HT1080 (cell line): ENCODE measurements at regions not wholly inside any gene's neighbourhood (a gene's known extent, or its start where the extent isn't known, plus 50 kb on each side); places are given as distances from the start of the nearest gene placed in this dataset.

Source experiments
- DNase-seq: peaks from one replicate; pipeline ENCODE4 v3.0.0-alpha.2; 2015; ENCODE audit warnings: low read depth

DNA sequence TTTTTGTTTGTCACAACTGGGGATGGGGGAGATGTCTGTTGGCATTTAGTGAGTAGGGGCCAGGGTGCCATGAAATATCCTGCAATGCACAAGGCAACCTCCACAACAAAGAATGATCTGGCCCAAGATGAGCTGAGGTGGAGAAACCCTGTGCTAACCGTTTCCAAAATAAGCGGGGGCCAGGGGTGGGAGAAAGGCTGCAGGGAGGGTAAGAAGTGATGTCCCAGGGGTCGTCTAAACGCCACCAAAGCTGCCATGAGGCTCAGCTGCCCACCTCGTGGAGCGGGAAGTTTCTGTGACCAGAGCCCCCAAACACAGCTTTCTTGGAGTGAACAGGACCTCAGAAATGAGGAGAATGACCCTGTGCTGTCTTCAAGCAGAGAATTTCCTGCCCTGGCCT, 76.5 kb upstream of the CDH5 start:
- no peak for DNase-seq

DNA sequence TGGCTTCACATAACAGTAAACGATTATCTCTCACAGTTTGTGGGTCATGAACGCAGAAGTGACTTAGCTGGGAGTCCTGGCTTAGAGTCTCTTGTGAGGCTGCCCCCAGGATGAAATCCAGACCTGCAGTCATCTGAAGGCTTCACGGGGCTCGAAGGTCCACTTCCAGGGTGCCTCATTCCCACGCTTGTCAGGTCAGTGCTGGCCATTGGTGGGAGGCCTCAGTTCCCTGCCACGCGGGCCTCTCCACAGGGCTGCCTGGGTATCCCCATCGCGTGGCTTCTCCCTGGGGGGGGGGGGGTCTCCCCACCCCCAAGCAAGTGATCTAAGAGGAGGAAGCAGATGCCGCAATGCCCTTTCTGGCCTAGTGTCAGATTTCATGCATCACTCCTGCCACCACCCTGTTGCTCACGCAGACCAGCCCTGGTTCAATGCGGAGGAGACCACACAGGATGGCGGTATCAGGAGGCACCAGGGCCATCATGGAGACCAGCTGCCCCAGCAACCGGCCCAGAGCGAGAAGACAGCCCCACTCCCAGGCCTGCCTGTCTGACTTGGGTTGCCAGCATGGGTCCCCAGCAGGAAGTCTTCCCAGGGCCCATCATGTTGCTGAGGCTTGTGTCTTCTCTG, 77.3 kb upstream of the CDH5 start:
- no peak for DNase-seq

DNA sequence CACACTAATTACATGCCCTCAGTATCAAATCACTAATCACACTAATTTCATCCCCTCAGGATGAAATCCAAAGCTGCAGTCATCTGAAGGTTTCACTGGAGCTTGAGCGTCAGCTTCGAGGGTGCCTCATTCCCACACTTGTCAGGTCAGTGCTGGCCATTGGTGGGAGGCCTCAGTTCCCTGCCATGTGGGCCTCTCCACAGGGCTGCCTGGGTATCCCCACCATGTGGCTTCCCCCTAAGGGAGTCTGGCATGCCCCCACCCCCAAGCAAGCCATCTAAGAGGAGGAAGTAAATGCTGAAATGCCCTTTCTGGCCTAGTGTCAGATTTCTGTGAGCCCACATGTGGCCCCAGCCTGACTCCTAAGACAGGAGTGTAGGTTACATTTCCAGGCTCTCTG, 78.6 kb upstream of the CDH5 start:
- DNase-seq: no peak

DNA sequence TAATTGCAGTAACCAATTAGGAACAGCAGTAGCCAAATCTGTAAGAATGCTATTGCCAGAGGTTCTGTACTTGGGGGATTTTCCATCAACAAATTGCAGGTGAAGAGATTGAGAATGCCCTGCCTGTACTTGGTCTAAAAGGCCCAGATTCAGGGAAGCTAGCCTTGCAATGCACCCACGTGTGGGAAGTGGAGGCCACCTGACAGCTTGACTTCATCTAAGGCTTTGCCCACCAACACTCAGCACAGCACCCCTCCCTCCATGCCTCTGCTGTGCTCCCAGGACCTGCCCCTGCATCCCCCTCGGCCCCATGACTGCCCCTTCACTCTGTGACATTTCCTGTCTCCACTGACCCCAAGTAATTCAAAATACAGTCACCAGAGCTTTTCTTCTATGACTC, 79.1 kb upstream of the CDH5 start:
- DNase-seq: no peak

DNA sequence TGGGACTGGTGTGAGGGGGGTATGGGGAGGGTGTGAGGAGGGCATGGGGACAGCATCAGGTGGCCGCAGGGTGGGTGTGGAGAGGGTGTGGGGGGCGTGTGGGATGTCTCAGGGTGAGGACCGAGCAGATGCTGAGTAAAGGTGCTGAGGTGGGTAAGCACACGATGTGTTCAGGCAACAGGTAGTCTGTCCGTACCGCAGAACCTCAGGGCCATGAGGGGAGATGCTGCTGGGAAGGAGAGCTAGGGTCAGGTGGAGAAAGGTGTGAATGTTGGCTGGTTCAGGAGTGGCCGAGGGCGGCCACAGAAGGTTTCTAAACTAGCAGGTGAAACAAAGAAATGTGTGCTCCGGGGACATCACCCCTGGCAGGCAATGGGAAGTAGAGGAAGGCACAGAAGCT, 80.0 kb upstream of the CDH5 start:
- DNase-seq: no peak

DNA sequence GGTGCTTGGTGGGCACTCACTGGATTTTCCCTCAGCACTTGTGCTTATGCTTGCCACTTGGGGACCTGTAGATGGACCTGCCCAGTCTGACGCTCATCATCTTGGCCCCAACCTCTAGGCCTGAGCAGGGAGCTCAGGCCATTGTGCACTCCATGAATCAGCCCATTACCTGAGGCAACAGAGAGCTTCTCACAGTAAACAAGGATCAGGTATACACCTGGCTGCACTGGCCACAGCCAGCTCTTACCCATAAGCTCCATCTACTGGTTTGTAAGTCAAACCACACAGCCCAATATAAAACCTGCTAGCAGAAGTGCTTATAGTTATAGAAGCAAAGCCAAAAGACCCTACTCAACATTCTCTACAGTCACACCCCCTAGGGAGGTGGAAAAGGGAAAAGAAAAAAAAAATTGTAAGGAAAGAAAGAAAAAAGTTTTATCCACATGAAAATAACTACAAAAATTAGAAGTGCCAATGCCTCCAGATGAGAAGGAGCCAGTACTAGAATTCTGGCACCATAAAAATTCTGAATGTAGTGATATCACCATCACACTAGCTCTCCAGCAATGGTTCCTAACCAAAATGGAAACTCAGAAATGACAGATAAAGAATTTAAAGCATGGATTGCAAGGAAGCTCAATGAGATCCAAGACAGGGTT, 87.8 kb upstream of the CDH5 start:
- no peak for DNase-seq

DNA sequence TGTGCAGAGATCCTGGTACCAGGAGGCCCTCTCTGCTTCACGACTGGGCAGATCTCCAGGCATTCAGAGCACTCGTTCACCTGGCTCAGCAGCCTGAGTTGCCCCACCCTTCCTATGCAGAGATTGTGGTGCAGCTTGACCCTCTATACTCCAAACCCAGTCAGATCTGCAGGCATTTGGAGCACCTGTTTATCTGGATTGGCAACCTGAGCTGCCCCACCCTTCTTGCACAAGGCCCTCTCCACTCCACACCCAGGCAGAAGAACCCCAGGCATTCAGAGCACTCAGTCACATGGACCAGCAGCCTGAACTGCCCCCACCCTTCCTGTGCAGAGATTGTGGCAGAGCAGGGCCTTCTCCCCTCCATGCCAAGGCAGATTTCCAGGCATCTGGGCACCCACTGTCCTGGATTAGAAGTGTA, 88.4 kb upstream of the CDH5 start:
- no peak for DNase-seq

DNA sequence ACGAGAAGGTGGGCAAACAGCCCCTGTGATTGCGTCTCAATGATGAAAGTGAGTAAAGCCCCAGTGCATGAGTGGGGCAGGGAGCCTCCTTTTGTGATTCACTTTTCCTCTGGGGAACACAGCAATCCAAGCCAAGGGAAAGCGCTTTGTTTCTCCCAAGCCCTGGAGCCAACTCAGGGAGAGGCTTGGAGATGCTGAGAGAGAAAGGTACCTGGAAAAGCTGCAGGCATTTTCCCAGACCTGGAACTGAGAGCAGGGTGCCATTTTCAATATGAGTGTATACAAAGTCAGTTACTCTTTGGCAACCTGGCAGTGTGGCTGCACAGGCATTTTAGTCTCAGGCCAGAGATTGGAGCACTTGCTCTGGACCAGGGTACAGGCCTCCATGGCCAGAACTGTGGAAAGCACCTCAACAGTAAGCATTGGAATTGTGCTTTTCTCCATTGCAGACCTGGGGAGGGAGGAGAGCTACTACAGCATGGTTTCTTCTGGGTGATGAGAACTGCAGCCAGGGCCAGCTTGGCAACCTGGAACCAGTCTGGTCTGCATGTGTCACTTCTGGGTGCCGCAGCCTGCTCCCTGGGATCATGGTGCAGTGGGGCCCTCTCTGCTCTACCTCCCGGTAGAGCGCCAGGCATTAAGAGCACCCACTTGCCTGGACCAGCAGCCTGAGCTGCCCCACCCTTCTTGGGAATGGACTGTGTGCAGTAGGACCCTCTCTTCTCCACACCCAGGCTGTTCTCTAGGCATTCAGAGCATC, 89.0 kb upstream of the CDH5 start:
- no peak for DNase-seq

DNA sequence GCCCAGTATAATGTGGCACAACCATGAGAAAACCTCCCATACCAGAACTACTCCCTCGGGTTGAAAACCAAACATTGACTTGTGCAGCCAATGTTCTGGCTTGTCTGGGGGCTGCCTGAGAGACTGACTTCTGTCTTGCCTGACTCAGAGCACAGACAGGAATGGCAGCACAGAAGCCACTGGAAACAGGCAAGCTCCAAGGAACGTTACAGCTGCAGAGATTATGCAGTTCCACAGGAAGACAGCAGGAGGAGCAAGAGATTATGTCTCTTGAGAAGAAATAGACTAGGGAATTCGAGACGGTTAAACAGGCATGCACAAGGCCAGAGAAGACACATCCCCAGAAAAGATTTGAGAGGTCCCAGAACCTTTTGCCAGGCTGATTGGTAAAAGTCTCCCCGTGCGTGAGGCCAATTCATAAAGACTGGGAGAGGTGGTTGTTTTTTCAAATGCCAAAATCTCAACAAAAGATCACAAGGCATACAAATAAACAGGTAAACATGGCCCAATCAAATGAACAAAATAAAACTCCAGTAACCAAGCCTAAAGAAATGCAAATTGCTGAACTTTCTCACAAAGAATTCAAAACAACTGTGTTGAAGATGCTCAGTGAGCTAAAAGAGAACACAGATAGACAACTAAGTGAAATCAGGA, 90.6 kb upstream of the CDH5 start:
- DNase-seq: peak; percentile 67

DNA sequence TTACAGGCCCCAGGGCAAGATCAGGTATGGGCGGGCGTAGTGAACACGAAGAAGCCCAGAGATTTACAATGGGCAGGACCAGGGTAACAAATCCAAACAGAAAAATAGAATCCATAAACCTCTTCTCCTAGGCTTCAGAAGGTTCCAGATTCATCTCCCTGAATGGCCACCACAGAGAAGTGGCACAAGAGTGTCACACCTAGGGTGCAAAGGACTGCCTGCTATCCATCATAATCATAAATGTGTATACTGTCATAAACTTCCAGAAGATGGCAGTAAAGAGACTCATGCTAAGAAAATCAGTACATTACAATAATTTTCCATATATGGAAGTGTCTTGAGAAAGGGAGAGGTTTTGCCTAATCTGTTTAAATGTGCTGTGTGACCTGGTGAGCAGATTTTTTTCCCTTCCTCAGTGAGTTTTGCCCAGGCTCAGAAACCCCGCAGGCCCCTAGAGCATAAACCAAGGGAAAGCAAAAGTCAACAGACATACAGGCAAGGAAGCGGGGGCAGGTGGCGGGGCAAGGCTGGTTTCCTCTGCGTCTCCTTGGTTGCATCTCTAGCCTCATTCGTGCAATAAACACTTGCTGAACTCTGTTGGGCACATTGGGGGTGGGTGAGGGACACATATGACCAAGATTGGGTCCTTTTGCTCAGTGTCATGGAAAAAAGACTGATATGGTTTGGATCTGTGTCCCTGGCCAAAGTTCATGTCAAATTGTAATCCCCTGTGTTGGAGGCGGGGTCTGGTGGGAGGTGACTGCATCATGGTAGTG, 92.0 kb upstream of the CDH5 start:
- DNase-seq: peak; percentile 37

DNA sequence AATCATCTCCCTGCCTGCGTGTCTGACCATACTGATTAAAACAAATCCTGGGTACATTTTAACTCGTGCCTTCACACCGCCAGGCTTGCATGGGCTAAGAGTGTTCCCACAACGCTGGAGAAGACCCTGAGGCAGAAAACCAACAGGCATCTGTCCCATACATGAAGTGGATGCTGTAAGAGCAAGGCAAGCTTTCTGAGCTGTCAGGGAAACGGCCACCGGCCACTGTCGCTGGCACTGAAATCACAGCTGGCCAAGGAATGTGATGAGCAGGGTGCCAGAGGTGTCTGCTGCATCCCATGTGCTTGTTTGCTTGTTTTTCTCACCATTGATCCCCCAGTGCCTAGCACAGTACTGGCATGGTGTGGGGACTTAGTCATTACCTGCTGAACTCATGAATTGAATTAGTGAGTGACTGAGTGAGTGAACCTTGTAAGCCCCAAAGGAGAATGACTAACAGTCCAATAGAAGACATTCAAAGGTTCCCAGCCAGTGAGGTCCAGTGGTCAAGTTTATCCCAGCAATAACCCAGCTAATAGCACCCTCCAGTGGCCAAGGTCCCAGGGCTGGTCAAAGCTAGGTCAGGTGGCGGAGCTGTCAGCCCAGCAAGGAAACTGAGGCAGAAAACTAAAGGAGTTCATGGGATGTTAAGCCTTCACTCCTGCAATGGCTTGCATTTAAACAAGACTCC, 92.7 kb upstream of the CDH5 start:
- DNase-seq: no peak

DNA sequence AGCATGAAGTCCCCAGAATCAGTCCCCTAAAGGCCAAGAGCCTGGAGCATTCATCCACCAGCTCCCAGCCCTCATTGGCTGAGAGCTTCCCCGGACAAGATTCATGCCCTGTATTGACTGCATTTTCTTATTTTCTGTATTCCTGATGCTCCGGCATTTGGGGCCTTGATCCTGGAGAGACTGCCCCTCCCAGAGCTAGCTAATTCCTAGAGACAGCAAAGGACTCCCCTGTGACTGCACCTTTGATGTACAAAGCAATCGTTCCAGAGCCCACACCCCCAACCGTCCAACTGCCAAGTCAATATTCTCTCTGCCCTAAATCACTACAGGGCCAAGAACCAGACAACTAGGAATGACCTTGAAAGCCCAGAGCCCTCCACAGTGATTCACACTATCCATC, 93.4 kb upstream of the CDH5 start:
- DNase-seq: no peak

DNA sequence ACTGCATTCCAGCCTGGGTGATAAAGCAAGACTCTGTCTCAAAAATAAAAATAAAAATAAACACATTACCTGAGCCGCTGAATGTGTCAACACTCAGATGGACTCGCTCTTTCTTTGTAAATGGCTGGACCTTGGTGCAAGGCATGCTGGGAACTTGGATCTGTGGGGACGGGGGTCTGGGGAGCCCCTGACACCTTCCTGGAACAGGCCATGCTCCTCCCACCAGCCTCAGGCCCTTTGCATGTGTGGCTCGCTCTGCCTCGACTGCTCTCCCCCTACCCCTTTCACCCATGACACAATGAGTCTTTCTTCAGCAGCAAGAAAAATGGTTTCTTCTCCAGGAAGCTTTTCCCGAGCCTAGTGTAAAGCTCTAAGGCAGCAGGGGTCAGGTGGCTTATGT, 94.0 kb upstream of the CDH5 start:
- DNase-seq: no peak

DNA sequence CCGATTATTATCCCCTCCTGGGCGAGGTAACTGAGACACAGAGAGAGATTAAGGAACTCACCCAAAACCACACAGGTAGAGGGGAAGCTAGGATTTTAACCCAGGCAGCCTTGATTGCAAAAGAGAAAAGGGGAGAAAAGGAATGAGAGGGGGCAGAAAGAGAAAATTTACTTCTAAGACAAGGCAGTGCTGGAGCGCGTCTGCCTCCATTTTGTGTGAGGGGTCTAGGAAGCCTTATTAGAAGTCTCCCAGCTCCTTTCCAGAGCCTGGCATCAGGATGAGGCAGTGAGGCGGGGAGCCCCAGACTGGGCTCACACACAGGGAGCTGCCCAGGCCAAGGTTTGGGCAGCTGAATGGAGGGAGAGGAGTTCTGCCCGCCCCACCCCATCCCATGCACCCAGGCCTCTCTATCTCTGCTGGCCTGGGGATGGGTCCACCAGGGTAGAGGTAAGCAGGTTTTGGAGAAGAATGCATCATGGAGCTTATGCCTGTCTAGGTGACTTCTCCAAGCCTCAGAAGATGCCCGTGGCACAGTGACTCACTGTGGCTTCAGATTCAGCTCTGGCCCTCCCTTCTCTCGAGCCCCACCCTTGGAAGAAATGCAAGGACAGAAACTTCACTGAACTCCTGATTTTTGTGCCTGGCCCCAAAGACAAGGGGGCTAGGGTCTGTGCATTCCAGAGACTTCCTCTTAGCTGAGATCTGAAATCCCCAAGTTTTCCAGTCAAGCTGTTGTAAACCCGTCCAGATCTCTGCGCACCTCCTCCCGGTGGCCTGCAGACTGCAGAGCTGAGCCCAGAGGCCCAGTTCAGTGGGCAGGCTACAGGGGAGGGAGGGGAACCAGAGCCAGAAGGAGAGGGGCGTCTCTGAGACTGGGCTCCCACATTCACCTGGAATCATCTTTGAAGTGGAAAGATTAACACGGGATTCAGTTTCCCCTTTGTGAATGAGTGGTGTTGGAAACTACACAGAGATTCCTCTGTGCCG, 95.1 kb upstream of the CDH5 start:
- DNase-seq: no peak

DNA sequence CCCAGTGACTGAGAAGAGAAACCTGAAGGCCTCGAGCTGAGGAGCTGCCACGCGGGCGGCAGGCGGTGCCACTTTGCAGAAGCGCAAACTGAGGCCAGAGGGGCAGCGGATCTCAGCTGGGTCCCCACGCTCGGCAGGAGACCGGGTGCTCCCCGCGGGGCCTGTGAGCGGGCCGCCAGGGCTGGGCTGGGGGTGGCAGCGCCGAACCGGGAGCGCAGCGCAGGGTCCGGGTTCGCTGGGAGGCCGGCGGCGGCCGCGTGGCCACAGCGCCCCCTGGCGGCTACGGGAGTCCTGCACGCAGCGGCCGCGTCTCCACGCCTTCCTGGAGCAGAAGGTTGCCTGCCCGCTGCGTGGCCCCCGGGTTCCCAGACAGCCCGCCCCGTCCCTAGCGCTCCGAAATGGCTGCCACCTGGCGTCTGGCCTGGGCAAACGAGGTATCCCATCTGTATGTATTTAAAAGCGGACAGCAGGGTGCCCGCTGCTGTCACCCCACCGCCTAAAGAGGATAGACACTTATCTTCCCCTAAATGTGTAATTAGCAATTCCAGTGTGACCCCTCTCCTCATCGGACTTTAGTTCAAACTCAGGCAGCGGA, 96.1 kb upstream of the CDH5 start:
- DNase-seq: peak; percentile 56

DNA sequence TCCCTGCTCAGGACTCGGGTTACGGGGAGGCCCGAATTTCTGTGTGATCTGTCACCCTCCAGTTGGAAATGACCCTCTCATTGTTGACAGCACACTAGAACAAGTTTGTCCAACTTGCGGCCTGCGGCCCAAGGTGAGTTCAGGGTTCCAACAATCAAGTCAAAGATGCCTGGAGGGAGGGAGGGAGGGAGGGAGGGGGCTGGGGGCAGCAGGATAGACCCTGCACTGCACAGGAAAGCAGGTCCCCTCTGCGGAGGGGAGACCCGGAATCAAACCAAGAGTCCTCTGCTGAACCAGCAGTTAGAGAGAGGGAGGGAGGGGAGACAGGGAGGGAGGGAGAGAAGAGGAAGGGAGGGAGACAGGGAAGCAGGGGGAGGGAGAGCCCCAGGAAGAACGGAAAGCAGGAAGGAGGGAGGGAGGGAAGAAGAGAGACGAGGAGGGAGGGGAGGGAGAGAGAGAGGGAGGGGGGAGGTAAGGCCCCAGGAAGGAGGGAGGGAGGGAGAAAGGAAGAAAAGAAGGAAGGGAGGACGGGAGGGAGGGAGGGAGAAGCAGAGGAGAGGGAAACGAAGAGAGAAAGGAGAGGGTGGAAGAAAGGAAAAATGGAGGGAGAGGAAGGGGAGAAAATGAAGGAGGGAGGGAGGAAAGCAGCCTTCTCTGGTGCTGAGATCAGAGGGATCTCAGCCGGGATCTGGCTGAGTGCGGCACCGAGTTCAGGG, 96.7 kb upstream of the CDH5 start:
- no peak for DNase-seq

DNA sequence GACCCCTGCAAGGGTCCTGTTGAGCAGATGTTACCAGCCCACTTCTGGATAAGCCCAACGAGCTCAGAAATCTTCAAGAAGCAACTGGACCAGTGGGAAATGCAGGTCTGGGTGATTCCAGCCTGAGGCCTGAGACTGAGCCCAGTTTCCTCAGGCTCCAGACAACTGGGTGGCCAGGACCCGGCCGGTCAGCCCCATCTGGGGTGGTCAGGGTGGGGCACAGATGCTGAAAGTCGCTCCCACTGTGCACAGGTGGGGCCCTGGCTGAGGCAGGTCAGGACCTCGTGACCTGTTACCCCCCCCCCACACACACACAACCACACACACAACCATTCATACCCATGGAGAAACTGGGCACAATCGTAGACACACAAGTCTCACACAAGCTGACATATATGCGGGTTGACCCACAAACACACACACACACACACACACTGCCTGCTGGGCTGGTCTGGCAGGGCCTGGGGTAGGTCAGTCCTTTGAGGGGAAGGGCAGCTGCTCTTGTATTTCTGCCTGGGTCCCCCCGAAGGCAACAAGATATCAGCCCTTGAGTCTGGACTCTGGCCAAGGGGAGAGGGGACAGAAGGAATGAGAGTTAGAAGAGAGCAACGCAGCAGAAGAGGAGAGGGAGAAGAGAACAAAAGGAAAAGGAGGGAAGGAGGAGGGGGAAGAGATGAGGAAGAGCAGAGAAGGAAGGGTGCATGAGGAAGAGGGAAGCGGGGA, 99.0 kb upstream of the CDH5 start:
- DNase-seq: no peak
